K562 (cell line): ENCODE measurements at regions not wholly inside any gene's neighbourhood (a gene's known extent, or its start where the extent isn't known, plus 50 kb on each side); places are given as distances from the start of the nearest gene placed in this dataset.

Experiments
- JUN ChIP-seq, 2 experiments: sonication (generic) in 1 of 2; formaldehyde crosslinking in 1 of 2; IDR thresholded peaks; 2 replicates each; pipeline versions ENCODE4 v1.6.1 to v1.8.0; 2012 to 2022; ENCODE audit warnings: borderline replicate concordance in 2 of 2, mild to moderate bottlenecking in 2 of 2, improper control_type of control experiment in 1 of 2, low read depth in 1 of 2, low read length in 1 of 2, missing genetic modification reagents in 1 of 2
- MAFG ChIP-seq: fragments of 450-650 bp; conservative IDR thresholded peaks from 2 replicates; pipeline ENCODE4 v1.6.1; 2016; ENCODE audit warnings: missing genetic modification characterization, missing compliant biosample characterization
- POLR2AphosphoS5 ChIP-seq: IDR thresholded peaks from 2 replicates; pipeline ENCODE4 v1.6.1; 2011; ENCODE audit warnings: mild to moderate bottlenecking, low read depth, low read length, moderate library complexity; ENCODE audit not compliant: control insufficient read depth, insufficient read depth
- SLC30A9 ChIP-seq: fragments of 250-450 bp; sonication (Bioruptor Pico); IDR thresholded peaks from 2 replicates; pipeline ENCODE4 v1.8.0; 2022; ENCODE audit warnings: mild to moderate bottlenecking, moderate library complexity
- ZC3H8 ChIP-seq: fragments of 450-650 bp; IDR thresholded peaks from 2 replicates; pipeline ENCODE4 v1.6.1; 2017
- ZNF644 ChIP-seq: fragments of 200-800 bp; sonication (Bioruptor generic); IDR thresholded peaks from 2 replicates; pipeline ENCODE4 v1.6.1; 2016; ENCODE audit warnings: low read depth, missing genetic modification characterization, missing compliant biosample characterization
- ZNF830 ChIP-seq: fragments of 250-450 bp; sonication (Bioruptor Pico); IDR thresholded peaks from 2 replicates; pipeline ENCODE4 v1.5.0; 2021; ENCODE audit warnings: mild to moderate bottlenecking
- TF ChIP-seq, protein P1 (sequence below): sonication (generic); formaldehyde crosslinking; IDR thresholded peaks from 2 replicates; pipeline ENCODE4 v1.8.0; 2023; ENCODE audit warnings: mild to moderate bottlenecking, missing genetic modification reagents
- TF ChIP-seq, protein P2 (sequence below): fragments of 250-450 bp; sonication (Bioruptor Pico); IDR thresholded peaks from 2 replicates; pipeline ENCODE4 v1.4.0; 2020
- TF ChIP-seq, protein P3 (sequence below): fragments of 200-800 bp; sonication (Bioruptor generic); IDR thresholded peaks from 2 replicates; pipeline ENCODE4 v1.6.1; 2016; ENCODE audit warnings: missing genetic modification characterization, missing compliant biosample characterization

DNA sequence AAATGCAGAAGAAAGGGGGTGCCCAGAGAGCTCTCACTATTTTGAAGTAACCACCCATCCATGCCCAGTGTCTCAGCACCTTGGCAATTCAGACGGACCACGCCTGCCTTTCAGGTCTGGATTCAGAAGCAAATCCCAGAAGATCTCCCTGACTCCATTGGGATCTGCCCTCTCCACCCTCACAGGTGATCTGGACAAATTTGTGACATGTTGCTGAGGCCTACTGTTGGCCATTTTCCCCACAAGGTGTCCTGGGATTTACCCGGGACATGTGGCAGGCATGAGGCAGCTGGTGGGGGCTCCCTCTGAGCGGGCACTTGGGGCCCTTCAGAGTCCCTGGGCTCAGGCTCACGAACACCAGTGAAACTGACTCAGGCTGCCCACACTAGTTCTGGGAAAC is 51.9 kb upstream of the IYD start (continued):
- TF ChIP-seq, protein P1, sequence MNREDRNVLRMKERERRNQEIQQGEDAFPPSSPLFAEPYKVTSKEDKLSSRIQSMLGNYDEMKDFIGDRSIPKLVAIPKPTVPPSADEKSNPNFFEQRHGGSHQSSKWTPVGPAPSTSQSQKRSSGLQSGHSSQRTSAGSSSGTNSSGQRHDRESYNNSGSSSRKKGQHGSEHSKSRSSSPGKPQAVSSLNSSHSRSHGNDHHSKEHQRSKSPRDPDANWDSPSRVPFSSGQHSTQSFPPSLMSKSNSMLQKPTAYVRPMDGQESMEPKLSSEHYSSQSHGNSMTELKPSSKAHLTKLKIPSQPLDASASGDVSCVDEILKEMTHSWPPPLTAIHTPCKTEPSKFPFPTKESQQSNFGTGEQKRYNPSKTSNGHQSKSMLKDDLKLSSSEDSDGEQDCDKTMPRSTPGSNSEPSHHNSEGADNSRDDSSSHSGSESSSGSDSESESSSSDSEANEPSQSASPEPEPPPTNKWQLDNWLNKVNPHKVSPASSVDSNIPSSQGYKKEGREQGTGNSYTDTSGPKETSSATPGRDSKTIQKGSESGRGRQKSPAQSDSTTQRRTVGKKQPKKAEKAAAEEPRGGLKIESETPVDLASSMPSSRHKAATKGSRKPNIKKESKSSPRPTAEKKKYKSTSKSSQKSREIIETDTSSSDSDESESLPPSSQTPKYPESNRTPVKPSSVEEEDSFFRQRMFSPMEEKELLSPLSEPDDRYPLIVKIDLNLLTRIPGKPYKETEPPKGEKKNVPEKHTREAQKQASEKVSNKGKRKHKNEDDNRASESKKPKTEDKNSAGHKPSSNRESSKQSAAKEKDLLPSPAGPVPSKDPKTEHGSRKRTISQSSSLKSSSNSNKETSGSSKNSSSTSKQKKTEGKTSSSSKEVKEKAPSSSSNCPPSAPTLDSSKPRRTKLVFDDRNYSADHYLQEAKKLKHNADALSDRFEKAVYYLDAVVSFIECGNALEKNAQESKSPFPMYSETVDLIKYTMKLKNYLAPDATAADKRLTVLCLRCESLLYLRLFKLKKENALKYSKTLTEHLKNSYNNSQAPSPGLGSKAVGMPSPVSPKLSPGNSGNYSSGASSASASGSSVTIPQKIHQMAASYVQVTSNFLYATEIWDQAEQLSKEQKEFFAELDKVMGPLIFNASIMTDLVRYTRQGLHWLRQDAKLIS (CRISPR knock-in tag), result no peak
- TF ChIP-seq POLR2AphosphoS5, result no peak
- TF ChIP-seq ZC3H8, result no peak
- TF ChIP-seq SLC30A9 (CRISPR knock-in tag), result no peak
- TF ChIP-seq JUN (IDR thresholded peaks at IDR 0.05; ENCODE audit: borderline replicate concordance, low read depth, low read length), result no peak
- TF ChIP-seq JUN (CRISPR knock-in tag; IDR thresholded peaks at IDR 0.05; ENCODE audit: borderline replicate concordance), result no peak
- no peak for TF ChIP-seq ZNF830 (CRISPR knock-in tag)
- TF ChIP-seq, protein P2, sequence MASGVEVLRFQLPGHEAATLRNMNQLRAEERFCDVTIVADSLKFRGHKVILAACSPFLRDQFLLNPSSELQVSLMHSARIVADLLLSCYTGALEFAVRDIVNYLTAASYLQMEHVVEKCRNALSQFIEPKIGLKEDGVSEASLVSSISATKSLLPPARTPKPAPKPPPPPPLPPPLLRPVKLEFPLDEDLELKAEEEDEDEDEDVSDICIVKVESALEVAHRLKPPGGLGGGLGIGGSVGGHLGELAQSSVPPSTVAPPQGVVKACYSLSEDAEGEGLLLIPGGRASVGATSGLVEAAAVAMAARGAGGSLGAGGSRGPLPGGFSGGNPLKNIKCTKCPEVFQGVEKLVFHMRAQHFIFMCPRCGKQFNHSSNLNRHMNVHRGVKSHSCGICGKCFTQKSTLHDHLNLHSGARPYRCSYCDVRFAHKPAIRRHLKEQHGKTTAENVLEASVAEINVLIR, result peak; percentile 22; the same call in 1 of the 2 replicates
- TF ChIP-seq ZNF644 (tag), result no peak
- TF ChIP-seq, protein P3, sequence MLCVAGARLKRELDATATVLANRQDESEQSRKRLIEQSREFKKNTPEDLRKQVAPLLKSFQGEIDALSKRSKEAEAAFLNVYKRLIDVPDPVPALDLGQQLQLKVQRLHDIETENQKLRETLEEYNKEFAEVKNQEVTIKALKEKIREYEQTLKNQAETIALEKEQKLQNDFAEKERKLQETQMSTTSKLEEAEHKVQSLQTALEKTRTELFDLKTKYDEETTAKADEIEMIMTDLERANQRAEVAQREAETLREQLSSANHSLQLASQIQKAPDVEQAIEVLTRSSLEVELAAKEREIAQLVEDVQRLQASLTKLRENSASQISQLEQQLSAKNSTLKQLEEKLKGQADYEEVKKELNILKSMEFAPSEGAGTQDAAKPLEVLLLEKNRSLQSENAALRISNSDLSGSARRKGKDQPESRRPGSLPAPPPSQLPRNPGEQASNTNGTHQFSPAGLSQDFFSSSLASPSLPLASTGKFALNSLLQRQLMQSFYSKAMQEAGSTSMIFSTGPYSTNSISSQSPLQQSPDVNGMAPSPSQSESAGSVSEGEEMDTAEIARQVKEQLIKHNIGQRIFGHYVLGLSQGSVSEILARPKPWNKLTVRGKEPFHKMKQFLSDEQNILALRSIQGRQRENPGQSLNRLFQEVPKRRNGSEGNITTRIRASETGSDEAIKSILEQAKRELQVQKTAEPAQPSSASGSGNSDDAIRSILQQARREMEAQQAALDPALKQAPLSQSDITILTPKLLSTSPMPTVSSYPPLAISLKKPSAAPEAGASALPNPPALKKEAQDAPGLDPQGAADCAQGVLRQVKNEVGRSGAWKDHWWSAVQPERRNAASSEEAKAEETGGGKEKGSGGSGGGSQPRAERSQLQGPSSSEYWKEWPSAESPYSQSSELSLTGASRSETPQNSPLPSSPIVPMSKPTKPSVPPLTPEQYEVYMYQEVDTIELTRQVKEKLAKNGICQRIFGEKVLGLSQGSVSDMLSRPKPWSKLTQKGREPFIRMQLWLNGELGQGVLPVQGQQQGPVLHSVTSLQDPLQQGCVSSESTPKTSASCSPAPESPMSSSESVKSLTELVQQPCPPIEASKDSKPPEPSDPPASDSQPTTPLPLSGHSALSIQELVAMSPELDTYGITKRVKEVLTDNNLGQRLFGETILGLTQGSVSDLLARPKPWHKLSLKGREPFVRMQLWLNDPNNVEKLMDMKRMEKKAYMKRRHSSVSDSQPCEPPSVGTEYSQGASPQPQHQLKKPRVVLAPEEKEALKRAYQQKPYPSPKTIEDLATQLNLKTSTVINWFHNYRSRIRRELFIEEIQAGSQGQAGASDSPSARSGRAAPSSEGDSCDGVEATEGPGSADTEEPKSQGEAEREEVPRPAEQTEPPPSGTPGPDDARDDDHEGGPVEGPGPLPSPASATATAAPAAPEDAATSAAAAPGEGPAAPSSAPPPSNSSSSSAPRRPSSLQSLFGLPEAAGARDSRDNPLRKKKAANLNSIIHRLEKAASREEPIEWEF (CRISPR knock-in tag), result no peak
- no peak for TF ChIP-seq MAFG (tag)
